ENCODE measurements at regions not wholly inside any gene's neighbourhood (a gene's known extent, or its start where the extent isn't known, plus 50 kb on each side); places are given as distances from the start of the nearest gene placed in this dataset.
A peak's percentile ranks its signal among the peaks of the same experiment; 100 is the strongest.

- WGBS: 2% methylated on average over 14 of the region's 23 CpGs
- Histone ChIP-seq H3K27ac (no peak overlapping the region), H3K36me3 (no peaks in the 10 kb centered on the region), H3K27me3 (peaks cover 59% of the 10 kb centered on the region), H3K4me3 (peak overlapping the region; percentile 43), H3K9me3 (no peaks in the 10 kb centered on the region), H3K4me1 (peaks cover 30% of the 10 kb centered on the region)
- TF ChIP-seq CTCF (IDR thresholded peaks at IDR 0.05): no peak
- TF ChIP-seq POLR2AphosphoS5 (IDR thresholded peaks at IDR 0.05): no peak
- TF ChIP-seq EP300 (IDR thresholded peaks at IDR 0.05): no peak
- no peak for TF ChIP-seq POLR2A (IDR thresholded peaks at IDR 0.05)
- no peak for DNase-seq (ENCODE audit: low spot score in 2 of 2)
Observed at GRCh38 chr10:23693501-23693901, 254.6 kb downstream of the OTUD1 start.

GRCh38 chr10:23693925-23694324, 255.1 kb downstream of the OTUD1 start:
- under 1% methylated on average over 17 of the region's 18 CpGs for WGBS
- H3K36me3 ChIP-seq: no peaks in the 10 kb centered on the region
- H3K27me3 ChIP-seq: peaks cover 62% of the 10 kb centered on the region
- no peaks in the 10 kb centered on the region for H3K9me3 ChIP-seq
- peak overlapping the region; percentile 43 for H3K4me3 ChIP-seq
- no peak for DNase-seq (ENCODE audit: low spot score in 2 of 2)
- no peak overlapping the region for H3K27ac ChIP-seq
- TF ChIP-seq EP300 (IDR thresholded peaks at IDR 0.05) (no peak), POLR2A (IDR thresholded peaks at IDR 0.05) (no peak), POLR2AphosphoS5 (IDR thresholded peaks at IDR 0.05) (no peak), CTCF (IDR thresholded peaks at IDR 0.05) (no peak)
- H3K4me1 ChIP-seq: peaks cover 30% of the 10 kb centered on the region

- no peak for DNase-seq (ENCODE audit: low spot score in 2 of 2)
- 2% methylated on average over 22 of the region's 49 CpGs for WGBS
- no peaks in the 10 kb centered on the region for H3K36me3 ChIP-seq
- H3K27ac ChIP-seq: no peak overlapping the region
- H3K4me3 ChIP-seq: peak overlapping the region; percentile 43
- no peaks in the 10 kb centered on the region for H3K9me3 ChIP-seq
- H3K4me1 ChIP-seq: peaks cover 30% of the 10 kb centered on the region
- TF ChIP-seq POLR2A (IDR thresholded peaks at IDR 0.05): no peak
- TF ChIP-seq CTCF (IDR thresholded peaks at IDR 0.05): no peak
- no peak for TF ChIP-seq POLR2AphosphoS5 (IDR thresholded peaks at IDR 0.05)
- no peak for TF ChIP-seq EP300 (IDR thresholded peaks at IDR 0.05)
- H3K27me3 ChIP-seq: peaks cover 59% of the 10 kb centered on the region
Observed at GRCh38 chr10:23694446-23694920, 255.6 kb downstream of the OTUD1 start.

- WGBS: 2% methylated on average over 25 of the region's 63 CpGs
- Histone ChIP-seq H3K4me3 (peak overlapping the region; percentile 43), H3K9me3 (no peaks in the 10 kb centered on the region), H3K36me3 (no peaks in the 10 kb centered on the region), H3K4me1 (peaks cover 30% of the 10 kb centered on the region), H3K27me3 (peaks cover 58% of the 10 kb centered on the region), H3K27ac (no peak overlapping the region)
- DNase-seq (ENCODE audit: low spot score in 2 of 2): no peak
- TF ChIP-seq POLR2A (IDR thresholded peaks at IDR 0.05): no peak
- TF ChIP-seq EP300 (IDR thresholded peaks at IDR 0.05): no peak
- no peak for TF ChIP-seq POLR2AphosphoS5 (IDR thresholded peaks at IDR 0.05)
- no peak for TF ChIP-seq CTCF (IDR thresholded peaks at IDR 0.05)
Observed at GRCh38 chr10:23694921-23695824, 256.3 kb downstream of the OTUD1 start.

- H3K4me3 ChIP-seq: peak overlapping the region; percentile 5
- no peak for DNase-seq (ENCODE audit: low spot score in 2 of 2)
- 33% methylated on average over 8 of the region's 36 CpGs for WGBS
- H3K9me3 ChIP-seq: no peaks in the 10 kb centered on the region
- no peaks in the 10 kb centered on the region for H3K36me3 ChIP-seq
- no peak overlapping the region for H3K27ac ChIP-seq
- TF ChIP-seq POLR2A (IDR thresholded peaks at IDR 0.05): no peak
- TF ChIP-seq EP300 (IDR thresholded peaks at IDR 0.05): no peak
- no peak for TF ChIP-seq CTCF (IDR thresholded peaks at IDR 0.05)
- TF ChIP-seq POLR2AphosphoS5 (IDR thresholded peaks at IDR 0.05): no peak
- H3K4me1 ChIP-seq: peaks cover 30% of the 10 kb centered on the region
- H3K27me3 ChIP-seq: peaks cover 58% of the 10 kb centered on the region
Observed at GRCh38 chr10:23695825-23696420, 257.0 kb downstream of the OTUD1 start.
